ENCODE measurements at regions not wholly inside any gene's neighbourhood (a gene's known extent, or its start where the extent isn't known, plus 50 kb on each side); places are given as distances from the start of the nearest gene placed in this dataset.

GRCh38 chr2:122734766-122735424, 979.4 kb downstream of the TSN start:
- no peak for TF ChIP-seq HDAC2 (IDR thresholded peaks at IDR 0.05; ENCODE audit: borderline replicate concordance in 1 of 2, low read depth in 2 of 2, low read length in 2 of 2)
- TF ChIP-seq SP2 (IDR thresholded peaks at IDR 0.05; ENCODE audit: low read length) = no peak
- TF ChIP-seq POLR2A (IDR thresholded peaks at IDR 0.05; ENCODE audit: control extremely low read depth in 1 of 2, low read depth in 2 of 2, low read length in 2 of 2) = no peak
- TF ChIP-seq SUZ12 (IDR thresholded peaks at IDR 0.05; ENCODE audit: low read length) = no peak
- no peak for TF ChIP-seq ZNF274 (IDR thresholded peaks at IDR 0.05; ENCODE audit: borderline replicate concordance, extremely low read depth, low read length)
